NCI-H345 (cell line): ENCODE measurements at regions not wholly inside any gene's neighbourhood (a gene's known extent, or its start where the extent isn't known, plus 50 kb on each side); places are given as distances from the start of the nearest gene placed in this dataset.

Experiments
- DNase-seq: peaks from one replicate; lab custom pipeline; 2025; lab: John Stamatoyannopoulos, UW

DNA sequence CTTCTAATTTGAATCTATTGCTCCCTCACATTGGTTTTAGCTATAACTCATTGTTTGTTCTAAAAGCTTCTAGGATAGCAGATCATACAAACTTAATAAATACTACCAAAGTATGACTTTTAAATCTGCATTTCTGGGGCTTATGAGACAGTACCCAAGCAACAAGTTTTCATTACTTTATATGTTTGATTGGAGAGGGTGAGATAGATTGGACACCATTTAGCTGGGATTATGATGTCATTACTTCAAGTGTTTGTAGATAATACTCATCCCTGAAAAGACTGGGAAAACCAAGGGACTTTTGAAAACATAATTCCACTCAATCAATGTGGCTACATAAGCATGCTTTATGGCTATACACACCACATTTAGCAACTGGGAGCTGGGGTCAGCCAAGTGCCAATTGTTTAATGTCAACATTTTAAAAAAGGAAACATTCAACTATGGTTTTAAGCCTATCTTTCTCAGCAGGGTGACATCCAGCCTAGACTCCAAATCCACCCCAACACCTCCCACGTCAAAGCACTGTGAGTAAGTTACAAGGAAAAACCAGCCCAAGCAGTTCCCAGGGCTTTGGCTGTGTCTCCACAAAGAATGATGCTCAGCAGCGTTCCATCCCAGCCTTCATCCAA is 119.9 kb downstream of the ETAA1 start:
- peak; percentile 9 for DNase-seq

GRCh38 chr2:67522148-67522547 is 125.0 kb downstream of the ETAA1 start:
- DNase-seq = no peak

DNA sequence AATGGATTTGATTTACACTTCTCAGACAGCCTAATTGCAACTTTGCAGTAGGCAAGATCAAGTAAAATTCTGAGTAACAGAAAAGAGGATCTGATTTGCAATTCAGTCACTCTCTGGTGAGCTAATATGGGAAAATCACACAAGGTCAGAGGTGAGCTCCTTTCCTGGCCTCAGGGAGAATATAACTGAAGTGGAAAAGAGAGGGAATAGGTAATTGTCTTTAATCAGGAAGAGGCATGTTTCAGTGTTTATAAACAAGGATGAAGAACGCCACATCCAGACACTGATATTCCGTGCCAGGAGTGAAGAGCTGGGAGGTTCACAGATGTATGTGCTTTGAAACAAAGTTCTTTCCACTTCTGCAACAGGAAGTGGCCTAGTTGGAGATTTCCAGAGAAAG is 127.1 kb downstream of the ETAA1 start:
- no peak for DNase-seq

- no peak for DNase-seq
Observed at GRCh38 chr2:67524777-67525176, 127.6 kb downstream of the ETAA1 start.

GRCh38 chr2:67526283-67526682 is 129.2 kb downstream of the ETAA1 start:
- DNase-seq = no peak

GRCh38 chr2:67528320-67528719 is 131.2 kb downstream of the ETAA1 start:
- DNase-seq = no peak

DNA sequence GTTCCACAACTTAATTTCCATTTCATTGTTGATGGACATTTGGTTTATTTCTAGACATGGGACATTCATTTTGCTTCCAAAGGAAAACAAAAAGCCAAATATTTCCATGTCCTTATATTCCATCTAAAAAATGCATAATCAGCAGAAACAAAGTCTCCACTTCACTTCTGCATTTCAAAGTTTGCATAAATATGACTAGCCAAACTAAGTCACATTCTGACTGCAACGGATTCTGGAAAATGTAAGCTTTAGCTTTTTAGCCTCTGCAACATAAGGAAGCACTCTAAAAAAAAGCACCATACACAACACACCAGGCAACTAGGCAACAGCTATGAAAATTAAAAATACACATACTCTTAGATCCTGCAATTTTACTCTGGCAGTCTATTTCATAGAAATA is 135.3 kb downstream of the ETAA1 start:
- DNase-seq = no peak

GRCh38 chr2:67534745-67535144 is 137.6 kb downstream of the ETAA1 start:
- DNase-seq = no peak

GRCh38 chr2:67540962-67541361 is 143.8 kb downstream of the ETAA1 start:
- DNase-seq = no peak

DNA sequence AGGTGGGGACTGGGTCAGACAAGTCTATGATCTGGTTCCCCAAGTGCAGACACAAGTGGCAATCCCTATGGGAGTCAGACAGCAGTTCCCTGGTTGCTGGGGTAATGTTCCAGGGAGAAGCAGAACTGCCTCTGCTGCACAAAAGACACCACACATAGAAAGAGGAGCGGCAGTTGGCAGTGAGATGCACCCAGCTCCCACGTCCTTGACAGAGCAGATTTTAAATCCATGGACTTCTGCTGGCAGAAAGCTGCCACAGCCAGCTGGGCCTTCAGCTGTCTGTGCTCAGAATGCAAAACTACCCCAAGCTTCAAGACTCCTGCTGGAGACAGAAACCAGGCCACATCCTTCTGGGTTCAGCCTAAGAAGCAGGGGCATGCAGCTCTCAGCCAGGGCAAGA is 147.2 kb downstream of the ETAA1 start:
- DNase-seq = no peak

DNA sequence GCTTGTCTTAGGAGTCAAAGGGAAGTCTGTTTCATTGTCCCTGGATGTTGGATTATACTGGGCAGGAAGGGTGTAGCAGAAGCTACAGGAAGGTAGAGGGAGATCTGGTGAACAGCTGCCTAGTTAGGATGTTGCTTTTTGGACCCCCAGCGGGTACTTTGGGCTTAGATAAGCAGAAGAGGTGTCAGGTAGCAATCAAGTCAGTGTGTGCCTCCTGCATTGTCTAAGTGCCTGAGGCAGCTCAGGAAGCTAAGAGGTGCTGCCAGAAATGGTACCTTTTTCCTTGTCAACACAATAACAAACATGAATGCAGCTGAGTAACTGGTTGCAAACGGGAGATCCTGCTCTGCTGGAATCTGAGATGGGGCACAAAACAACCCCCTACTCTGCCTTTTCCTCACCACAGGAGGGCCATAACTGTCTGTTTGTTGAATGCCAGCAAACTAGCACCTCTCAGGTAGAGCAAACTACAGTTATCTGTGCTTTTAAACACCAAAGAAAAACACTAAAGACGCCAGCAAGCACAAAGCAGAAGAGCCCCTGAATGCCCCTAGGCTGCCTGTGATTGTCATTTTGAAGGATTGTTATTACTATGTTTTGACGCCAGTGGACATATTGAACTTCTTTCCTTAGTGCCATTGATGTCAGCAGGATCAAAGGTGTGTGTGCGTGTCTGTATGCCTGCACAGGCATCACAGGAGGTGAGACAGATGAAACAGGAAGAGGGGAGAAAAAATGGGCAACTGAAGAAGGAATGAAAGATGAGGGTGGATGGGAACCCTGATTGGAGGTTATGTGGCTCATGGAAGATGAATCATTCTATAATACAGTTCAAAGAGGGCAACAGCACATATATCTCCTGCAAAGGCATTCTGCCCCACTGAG is 151.4 kb downstream of the ETAA1 start:
- DNase-seq = peak; percentile 68

DNA sequence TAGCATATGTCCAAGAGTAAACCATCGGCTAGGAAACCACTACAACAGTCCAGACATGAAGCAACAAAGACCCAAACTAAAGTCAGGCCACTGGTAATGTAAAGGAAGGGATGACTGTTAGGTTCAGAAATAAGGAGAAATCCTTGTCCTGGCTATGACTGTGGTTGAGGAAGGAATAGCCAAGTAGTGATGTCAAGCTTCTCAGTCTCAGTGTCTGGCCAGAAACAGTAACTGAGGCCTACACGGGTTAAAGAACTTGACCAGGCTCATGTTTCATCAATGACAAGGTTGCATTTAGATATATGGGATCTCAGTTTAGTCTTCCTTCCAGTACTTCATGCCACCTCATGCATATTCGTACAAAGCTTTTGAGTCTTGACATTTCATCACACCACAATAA is 162.0 kb downstream of the ETAA1 start:
- no peak for DNase-seq

- DNase-seq = no peak
Observed at GRCh38 chr2:67560771-67561456, 163.8 kb downstream of the ETAA1 start.

GRCh38 chr2:67561457-67561965 is 164.4 kb downstream of the ETAA1 start:
- no peak for DNase-seq

DNA sequence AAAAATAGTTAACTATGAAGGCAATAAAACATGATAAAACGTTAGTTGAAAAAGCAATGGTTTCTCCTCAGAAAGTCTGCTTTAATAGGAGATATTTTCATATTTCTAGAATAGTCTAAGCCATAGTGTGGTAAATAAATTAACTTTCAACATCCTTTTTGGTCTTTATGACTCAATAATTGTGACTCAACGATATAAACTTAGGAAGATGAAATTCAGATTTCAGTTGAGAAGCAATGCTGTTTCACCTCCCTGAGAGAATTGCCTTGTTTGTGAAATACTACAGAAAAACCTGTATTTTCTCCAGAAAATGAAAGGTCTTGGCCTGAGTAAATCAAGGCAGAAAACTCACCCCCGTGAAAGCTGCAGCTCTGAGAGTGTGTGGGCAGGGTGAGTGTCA is 166.9 kb downstream of the ETAA1 start:
- DNase-seq = no peak

- no peak for DNase-seq
Observed at GRCh38 chr2:67564626-67565025, 167.5 kb downstream of the ETAA1 start.

- no peak for DNase-seq
Observed at GRCh38 chr2:67565262-67565661, 168.1 kb downstream of the ETAA1 start.

GRCh38 chr2:67565761-67566160 is 168.6 kb downstream of the ETAA1 start:
- no peak for DNase-seq

- no peak for DNase-seq
Observed at GRCh38 chr2:67566285-67566684, 169.2 kb downstream of the ETAA1 start.

GRCh38 chr2:67566958-67567635 is 170.0 kb downstream of the ETAA1 start:
- no peak for DNase-seq

- DNase-seq = no peak
Observed at GRCh38 chr2:67567886-67568285, 170.8 kb downstream of the ETAA1 start.

DNA sequence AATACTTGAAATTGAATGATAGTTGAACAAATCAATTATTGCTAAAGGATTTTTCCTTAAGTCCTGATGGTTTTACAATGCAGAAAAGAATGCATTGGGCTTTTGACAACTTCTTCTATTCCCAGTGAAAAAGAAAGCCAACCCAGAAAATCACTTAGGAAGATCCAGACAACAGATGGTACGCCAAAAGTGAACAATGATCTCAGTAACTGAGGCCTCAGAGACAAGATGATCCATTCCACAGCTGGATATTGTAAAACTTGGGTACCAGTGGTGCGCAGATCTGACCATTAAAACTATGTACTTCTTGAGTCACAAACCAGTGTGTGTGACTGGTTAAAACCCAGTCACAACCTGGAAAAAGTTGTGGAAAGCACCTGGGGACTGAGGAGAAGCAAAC is 173.5 kb downstream of the ETAA1 start:
- DNase-seq = no peak
